H1 (cell line): ENCODE measurements at regions not wholly inside any gene's neighbourhood (a gene's known extent, or its start where the extent isn't known, plus 50 kb on each side); places are given as distances from the start of the nearest gene placed in this dataset.

ENCODE experiments used
- CTCF ChIA-PET: fragments of 300-600 bp; sonication (Branson Sonifier 250); formaldehyde crosslinking; loops from one replicate; lab custom pipeline; 2021; ENCODE audit not compliant: partially characterized antibody; lab: Charles Lee
- POLR2A ChIA-PET: fragments of 300-600 bp; sonication (Branson Sonifier 250); formaldehyde crosslinking; loops from one replicate; lab custom pipeline; 2021; ENCODE audit warnings: inconsistent platforms; ENCODE audit not compliant: partially characterized antibody; lab: Charles Lee
- DNase-seq, 2 experiments: peaks; one replicate each; pipeline versions ENCODE4 v3.0.0 to v3.0.0-alpha.2; 2010 to 2022; ENCODE audit warnings: low spot score in 2 of 2, low read depth in 1 of 2, mixed read lengths in 1 of 2
- FAIRE-seq: peaks from 2 replicates; lab custom pipeline; 2011; peaks lifted over from hg19 to GRCh38; lab: Jason Lieb, UNC
- H2AFZ ChIP-seq: 2 replicates; pipeline ENCODE4 v1.8.1; 2012; ENCODE audit warnings: low read length, inconsistent platforms
- H2AK5ac ChIP-seq: 2 replicates; pipeline ENCODE4 v1.6.1; 2013; ENCODE audit warnings: low read depth, low read length
- H2BK120ac ChIP-seq: replicated peaks from 2 replicates; pipeline ENCODE3; 2013; ENCODE audit warnings: low read depth, low read length, inconsistent platforms
- H2BK12ac ChIP-seq: 2 replicates; pipeline ENCODE4 v1.6.1; 2013; ENCODE audit warnings: low read depth, low read length
- H2BK15ac ChIP-seq: 2 replicates; pipeline ENCODE4 v1.6.1; 2013; ENCODE audit warnings: low read length
- H2BK20ac ChIP-seq: 2 replicates; pipeline ENCODE4 v1.6.1; 2013; ENCODE audit warnings: low read length
- H2BK5ac ChIP-seq: 2 replicates; pipeline ENCODE4 v1.6.1; 2013; ENCODE audit warnings: low read depth, low read length
- H3K14ac ChIP-seq: 2 replicates; pipeline ENCODE4 v1.6.1; 2013; ENCODE audit warnings: inconsistent platforms; ENCODE audit not compliant: insufficient read length
- H3K18ac ChIP-seq: 2 replicates; pipeline ENCODE4 v1.6.1; 2013; ENCODE audit warnings: low read length; ENCODE audit errors: extremely low read depth
- H3K23ac ChIP-seq: 2 replicates; pipeline ENCODE4 v1.6.1; 2013; ENCODE audit warnings: inconsistent platforms; ENCODE audit not compliant: insufficient read length
- H3K23me2 ChIP-seq: 2 replicates; pipeline ENCODE4 v1.6.1; 2013; ENCODE audit warnings: low read depth, low read length
- H3K27ac ChIP-seq: 2 replicates; pipeline ENCODE4 v1.6.1; 2011; ENCODE audit warnings: low read depth, low read length, inconsistent platforms
- H3K27me3 ChIP-seq, 4 experiments: replicated peaks in 1 of 4; 1 replicate in 1 of 4; 2 replicates in 3 of 4; pipeline versions ENCODE4 v1.6.1 to v1.8.1; 2011 to 2013; ENCODE audit warnings: low read length in 3 of 4, mild to moderate bottlenecking in 3 of 4, inconsistent platforms in 2 of 4, mixed read lengths in 2 of 4, moderate library complexity in 1 of 4; ENCODE audit not compliant: control insufficient read depth in 3 of 4, insufficient read depth in 3 of 4; ENCODE audit errors: extremely low read depth in 1 of 4
- H3K36me3 ChIP-seq, 4 experiments: 2 replicates each; pipeline versions ENCODE4 v1.6.1 to v1.8.1; 2011 to 2013; ENCODE audit warnings: mild to moderate bottlenecking in 4 of 4, low read length in 3 of 4, moderate library complexity in 2 of 4, control low read depth in 1 of 4, inconsistent platforms in 1 of 4; ENCODE audit not compliant: insufficient read depth in 4 of 4, control insufficient read depth in 2 of 4
- H3K4ac ChIP-seq: replicated peaks from 2 replicates; pipeline ENCODE3; 2013; ENCODE audit warnings: low read length, low read depth, mixed read lengths, inconsistent platforms; ENCODE audit not compliant: insufficient read length
- H3K4me1 ChIP-seq, 4 experiments: replicated peaks in 1 of 4; 1 replicate in 1 of 4; 2 replicates in 3 of 4; pipeline versions ENCODE4 v1.6.1 to v1.8.1; 2011 to 2013; ENCODE audit warnings: low read length in 3 of 4, inconsistent platforms in 2 of 4, mixed read lengths in 1 of 4; ENCODE audit not compliant: insufficient read depth in 4 of 4, control insufficient read depth in 3 of 4
- H3K4me2 ChIP-seq, 2 experiments: 2 replicates each; pipeline versions ENCODE4 v1.6.1 to v1.8.1; 2011 to 2013; ENCODE audit warnings: low read depth in 2 of 2, low read length in 2 of 2, control low read depth in 1 of 2, inconsistent platforms in 1 of 2, mild to moderate bottlenecking in 1 of 2; ENCODE audit not compliant: insufficient read depth in 1 of 2
- H3K4me3 ChIP-seq, 4 experiments: fragments of 200-600, 300-600 bp in 1 of 4; sonication (generic), shearing (Covaris generic), sonication (Bioruptor Twin) in 1 of 4; 2 replicates each; pipeline versions ENCODE4 v1.5.1 to v1.8.1; 2011 to 2016; ENCODE audit warnings: low read length in 4 of 4, low read depth in 3 of 4, control low read depth in 2 of 4, inconsistent platforms in 2 of 4, mild to moderate bottlenecking in 2 of 4, mixed read lengths in 1 of 4, moderate library complexity in 1 of 4; ENCODE audit not compliant: insufficient read depth in 2 of 4; ENCODE audit errors: extremely low read depth in 1 of 4
- H3K56ac ChIP-seq: replicated peaks from 2 replicates; pipeline ENCODE3; 2013; ENCODE audit warnings: low read depth, mild to moderate bottlenecking, mixed read lengths, low read length, inconsistent platforms; ENCODE audit not compliant: insufficient read length
- H3K79me1 ChIP-seq: 2 replicates; pipeline ENCODE4 v1.6.1; 2013; ENCODE audit warnings: low read depth, low read length, control low read depth
- H3K79me2 ChIP-seq, 2 experiments: 2 replicates each; pipeline versions ENCODE4 v1.6.1 to v1.8.1; 2012 to 2013; ENCODE audit warnings: low read length in 2 of 2, mild to moderate bottlenecking in 2 of 2, inconsistent platforms in 1 of 2; ENCODE audit not compliant: insufficient read depth in 2 of 2, control insufficient read depth in 1 of 2
- H3K9ac ChIP-seq, 4 experiments: replicated peaks in 1 of 4; 1 replicate in 1 of 4; 2 replicates in 3 of 4; pipeline versions ENCODE4 v1.6.1 to v1.8.1; 2011 to 2013; ENCODE audit warnings: low read depth in 3 of 4, low read length in 3 of 4, control low read depth in 2 of 4, mild to moderate bottlenecking in 2 of 4, moderate library complexity in 2 of 4, inconsistent platforms in 1 of 4; ENCODE audit errors: extremely low read depth in 1 of 4
- H3K9me3 ChIP-seq, 2 experiments: 2 replicates each; pipeline versions ENCODE4 v1.6.1 to v1.8.1; 2012 to 2013; ENCODE audit warnings: mild to moderate bottlenecking in 2 of 2, moderate library complexity in 2 of 2, control low read depth in 1 of 2, inconsistent platforms in 1 of 2, low read depth in 1 of 2, low read length in 1 of 2, mixed read lengths in 1 of 2; ENCODE audit not compliant: insufficient read depth in 2 of 2
- H4K20me1 ChIP-seq, 2 experiments: replicated peaks in 1 of 2; 2 replicates each; pipeline versions ENCODE3 to v1.8.1; 2011 to 2013; ENCODE audit warnings: inconsistent platforms in 2 of 2, low read length in 2 of 2, mild to moderate bottlenecking in 1 of 2; ENCODE audit not compliant: insufficient read depth in 2 of 2, control insufficient read depth in 1 of 2
- H4K5ac ChIP-seq: 2 replicates; pipeline ENCODE4 v1.6.1; 2013; ENCODE audit warnings: low read length, low read depth, mixed read lengths, inconsistent platforms; ENCODE audit not compliant: insufficient read length
- H4K8ac ChIP-seq: 2 replicates; pipeline ENCODE4 v1.8.0; 2013; ENCODE audit warnings: mild to moderate bottlenecking, moderate library complexity, low read length, inconsistent platforms; ENCODE audit not compliant: insufficient read depth; ENCODE audit errors: extremely low read depth
- H4K91ac ChIP-seq: replicated peaks from 2 replicates; pipeline ENCODE3; 2013; ENCODE audit warnings: low read length, mixed read lengths, inconsistent platforms; ENCODE audit not compliant: insufficient read length
- CTBP2 ChIP-seq: IDR thresholded peaks from 2 replicates; pipeline ENCODE4 v1.7.0; 2011; ENCODE audit warnings: borderline replicate concordance, mild to moderate bottlenecking, moderate library complexity, mixed read lengths, low read length; ENCODE audit not compliant: insufficient read depth, insufficient read length
- GABPA ChIP-seq: IDR thresholded peaks from 2 replicates; pipeline ENCODE4 v1.6.1; 2011; ENCODE audit warnings: mild to moderate bottlenecking, low read length, moderate library complexity, borderline replicate concordance; ENCODE audit not compliant: insufficient read depth
- PHF8 ChIP-seq: fragments of 200-600 bp; sonication (generic); conservative IDR thresholded peaks from 2 replicates; pipeline ENCODE4 v1.7.1; 2012; ENCODE audit warnings: low read depth, mild to moderate bottlenecking, inconsistent platforms, low read length, moderate library complexity
- POLR2A ChIP-seq, 2 experiments: IDR thresholded peaks; 1 replicate in 1 of 2; 2 replicates in 1 of 2; pipeline ENCODE4 v1.6.1; 2011; ENCODE audit warnings: low read depth in 2 of 2, low read length in 2 of 2, mild to moderate bottlenecking in 2 of 2; ENCODE audit errors: control extremely low read depth in 1 of 2
- POU5F1 ChIP-seq: IDR thresholded peaks from 2 replicates; pipeline ENCODE4 v1.6.1; 2011; ENCODE audit warnings: low read depth, mild to moderate bottlenecking, low read length, moderate library complexity
- SP1 ChIP-seq: IDR thresholded peaks from 2 replicates; pipeline ENCODE4 v1.6.1; 2011; ENCODE audit warnings: low read depth, low read length
- SP2 ChIP-seq: IDR thresholded peaks from 2 replicates; pipeline ENCODE4 v1.6.1; 2012; ENCODE audit warnings: mild to moderate bottlenecking, low read length, inconsistent platforms
- SUZ12 ChIP-seq: fragments of 200-600 bp; sonication (generic); IDR thresholded peaks from 2 replicates; pipeline ENCODE4 v1.6.1; 2012; ENCODE audit warnings: mild to moderate bottlenecking, inconsistent platforms, low read length, moderate library complexity, mixed read lengths
- USF2 ChIP-seq: IDR thresholded peaks from 2 replicates; pipeline ENCODE4 v1.6.1; 2011; ENCODE audit warnings: low read length, improper control_type of control experiment
- ZNF274 ChIP-seq: IDR thresholded peaks from 2 replicates; pipeline ENCODE4 v1.7.0; 2012; ENCODE audit warnings: low read length, borderline replicate concordance; ENCODE audit errors: extremely low read depth

- Histone ChIP-seq H2BK12ac (no peak overlapping the region), H4K20me1 (no peaks in the 10 kb centered on the region), H3K9ac (no peak overlapping the region), H3K27me3 (no peaks in the 10 kb centered on the region), H2BK15ac (no peak overlapping the region), H4K91ac (no peak overlapping the region), H2BK5ac (no peak overlapping the region), H3K4me2 (no peak overlapping the region), H3K79me1 (no peaks in the 10 kb centered on the region), H3K14ac (no peak overlapping the region), H2AK5ac (no peak overlapping the region), H4K8ac (no peak overlapping the region), H2BK120ac (no peak overlapping the region), H4K5ac (no peak overlapping the region), H3K9me3 (peaks cover 0 to 4% of the 10 kb centered on the region in 2 experiments; a peak in 1 of 4 replicates), H2BK20ac (no peak overlapping the region), H3K56ac (no peak overlapping the region), H3K27ac (no peak overlapping the region), H3K23ac (no peak overlapping the region), H3K18ac (no peak overlapping the region), H3K79me2 (no peaks in the 10 kb centered on the region), H3K36me3 (no peaks in the 10 kb centered on the region), H3K4me3 (no peak overlapping the region), H3K4me1 (no peaks in the 10 kb centered on the region), H3K23me2 (no peaks in the 10 kb centered on the region), H3K4ac (no peak overlapping the region), H2AFZ (no peak overlapping the region)
- CTCF ChIA-PET: no interaction called here
- POLR2A ChIA-PET: no interaction called here
- FAIRE-seq (no peak), DNase-seq (no peak)
- TF ChIP-seq POLR2A (IDR thresholded peaks at IDR 0.05; ENCODE audit: control extremely low read depth in 1 of 2, low read depth in 2 of 2, low read length in 2 of 2) (no peak), USF2 (no peak), SP1 (no peak), GABPA (no peak), SUZ12 (no peak), CTBP2 (no peak), ZNF274 (no peak), PHF8 (no peak), SP2 (no peak), POU5F1 (no peak)
These were observed 71.0 kb upstream of the CD55 start for GRCh38 chr1:207250431-207250830.
